MM.1S (cell line): ENCODE measurements at regions not wholly inside any gene's neighbourhood (a gene's known extent, or its start where the extent isn't known, plus 50 kb on each side); places are given as distances from the start of the nearest gene placed in this dataset.

Experiments
- CTCF ChIP-seq: fragments of 300-600 bp; sonication (generic); IDR thresholded peaks from 2 replicates; pipeline ENCODE4 v1.5.1; 2016; ENCODE audit warnings: antibody characterized with exemption, low read length, mixed read lengths
- EZH2 ChIP-seq: fragments of 300-600 bp; sonication (generic); optimal IDR thresholded peaks from 2 replicates; pipeline ENCODE3; 2017; ENCODE audit warnings: low read depth, mild to moderate bottlenecking, antibody characterized with exemption, low read length, mixed read lengths
- EZH2phosphoT487 ChIP-seq: fragments of 300-600 bp; sonication (generic); IDR thresholded peaks from 2 replicates; pipeline ENCODE4 v1.6.1; 2018; ENCODE audit warnings: antibody characterized with exemption, low read length

- no peak for TF ChIP-seq CTCF
- no peak for TF ChIP-seq EZH2
- no peak for TF ChIP-seq EZH2phosphoT487
Measured at GRCh38 chr17:52495646-52496045, 337.1 kb upstream of the CA10 start.
